Adrenal gland (tissue), 9 donors: ENCODE measurements at regions not wholly inside any gene's neighbourhood (a gene's known extent, or its start where the extent isn't known, plus 50 kb on each side); places are given as distances from the start of the nearest gene placed in this dataset.

ENCODE experiments used
- DNase-seq, 7 donors: peaks; one replicate each; pipeline ENCODE4 v3.0.0-alpha.2; 2019 to 2020
- H3K27ac ChIP-seq, 5 donors: fragments of 200-600 bp; sonication (generic) in 4 of 5; 1 replicate in 3 of 5; 2 replicates in 2 of 5; pipeline versions ENCODE4 v1.5.1 to v1.8.0; 2016 to 2020; ENCODE audit warnings: mild to moderate bottlenecking in 1 of 5
- H3K27me3 ChIP-seq: fragments of 200-600 bp; 2 replicates; pipeline ENCODE4 v1.8.0; 2021
- H3K36me3 ChIP-seq, 2 donors: fragments of 200-600 bp; replicated peaks in 1 of 2; 1 replicate in 1 of 2; 2 replicates in 1 of 2; pipeline versions ENCODE4 v1.5.1 to v1.8.0; 2018 to 2022
- H3K4me1 ChIP-seq, 2 donors: fragments of 200-600 bp; replicated peaks in 1 of 2; 1 replicate in 1 of 2; 2 replicates in 1 of 2; pipeline versions ENCODE4 v1.5.1 to v1.8.0; 2018 to 2021
- H3K4me3 ChIP-seq, 4 donors: fragments of 200-600 bp; sonication (generic) in 3 of 4; one replicate each; pipeline ENCODE4 v1.5.1; 2016 to 2018
- H3K9me3 ChIP-seq, 3 donors: fragments of 200-600 bp; sonication (generic) in 1 of 3; replicated peaks in 1 of 3; 1 replicate in 2 of 3; 2 replicates in 1 of 3; pipeline versions ENCODE4 v1.5.1 to v1.8.0; 2016 to 2021
- CTCF ChIP-seq, 6 experiments: fragments of 450-650 bp in 4 of 6; fragments of 200-600 bp in 2 of 6; sonication (generic) in 1 of 6; IDR thresholded peaks; 1 replicate in 5 of 6; 2 replicates in 1 of 6; pipeline versions ENCODE4 v1.5.1 to v1.8.0; 2016 to 2021; ENCODE audit warnings: antibody characterized with exemption in 6 of 6, mild to moderate bottlenecking in 2 of 6, moderate library complexity in 1 of 6
- POLR2A ChIP-seq, 2 donors: fragments of 450-650 bp; IDR thresholded peaks; one replicate each; pipeline ENCODE4 v1.6.1; 2017; ENCODE audit warnings: antibody characterized with exemption in 2 of 2, mild to moderate bottlenecking in 2 of 2, moderate library complexity in 1 of 2
- WGBS, 4 donors: extraction: QIAGEN DNeasy Blood & Tissue Kit in 2 of 4; methylation state at CpG; one replicate each; pipeline versions ENCODE4 v1.1.5 to v1.1.7; 2013 to 2017; 5-methylcytosine and 5-hydroxymethylcytosine counted together
- intact Hi-C, 2 donors: fragments of 100-400 bp; cut with DNase I; formaldehyde crosslinking; loops; one replicate each; pipeline versions ENCODE4 v1.14.1 to v1.15.0; 2022 to 2023
- donor health status: healthy with polysubstance abuse.
- donor health status: Bipolar disorder and iron deficiency.
- donor health status: DM: yes; HTN: yes; CAD: no.
- donor health status: DM: no; HTN: no; CAD: no.
- donor health status: DM: no; HTN: no; CAD: no.

- Histone ChIP-seq H3K27me3 (no peaks in the 10 kb centered on the region), H3K36me3 (no peaks in the 10 kb centered on the region), H3K4me1 (no peaks in the 10 kb centered on the region), H3K4me3 (no peak overlapping the region), H3K9me3 (no peaks in the 10 kb centered on the region), H3K27ac (no peak overlapping the region)
- 68 to 84% (median 77%) methylated on average over 5 of the region's 5 CpGs for WGBS, 4 donors
- intact Hi-C loops, result no loop called here
- TF ChIP-seq POLR2A (IDR thresholded peaks at IDR 0.05) (no peak), CTCF (IDR thresholded peaks at IDR 0.05) (no peak)
- DNase-seq, result no peak
Measured at GRCh38 chr14:34032720-34033119, 81.8 kb upstream of the EGLN3 start.

GRCh38 chr14:34030864-34031263 is 80.0 kb upstream of the EGLN3 start:
- intact Hi-C loops, result no loop called here
- WGBS, 4 donors, result 39 to 68% (median 59%) methylated on average over 1 of the region's 1 CpG

GRCh38 chr14:34029921-34030334 is 79.1 kb upstream of the EGLN3 start:
- H3K4me3 ChIP-seq, result no peak overlapping the region
- TF ChIP-seq CTCF (IDR thresholded peaks at IDR 0.05) (no peak), POLR2A (IDR thresholded peaks at IDR 0.05) (no peak)
- H3K27ac ChIP-seq, result no peak overlapping the region
- no peaks in the 10 kb centered on the region for H3K9me3 ChIP-seq
- peak in 2 of 7 donors; percentile 17 to 20 for DNase-seq
- 66 to 74% (median 72%) methylated on average over 3 to 6 of the region's 6 CpGs for WGBS, 4 donors
- H3K27me3 ChIP-seq, result no peaks in the 10 kb centered on the region
- no peaks in the 10 kb centered on the region for H3K36me3 ChIP-seq
- no peaks in the 10 kb centered on the region for H3K4me1 ChIP-seq
- intact Hi-C loops, result no loop called here

More at GRCh38 chr14:34030864-34031263, 80.0 kb upstream of the EGLN3 start:
- Histone ChIP-seq H3K9me3 (no peaks in the 10 kb centered on the region), H3K27ac (peak overlapping the region in 1 of 5 donors; percentile 52), H3K27me3 (no peaks in the 10 kb centered on the region), H3K4me3 (no peak overlapping the region), H3K36me3 (no peaks in the 10 kb centered on the region), H3K4me1 (no peaks in the 10 kb centered on the region)
- TF ChIP-seq CTCF (IDR thresholded peaks at IDR 0.05), result no peak
- no peak for TF ChIP-seq POLR2A (IDR thresholded peaks at IDR 0.05)
- DNase-seq, result peak in 2 of 7 donors; percentile 21 to 53

- TF ChIP-seq POLR2A (IDR thresholded peaks at IDR 0.05) (no peak), CTCF (IDR thresholded peaks at IDR 0.05) (no peak)
- Histone ChIP-seq H3K4me3 (no peak overlapping the region), H3K36me3 (no peaks in the 10 kb centered on the region), H3K9me3 (no peaks in the 10 kb centered on the region), H3K4me1 (no peaks in the 10 kb centered on the region), H3K27ac (no peak overlapping the region), H3K27me3 (no peaks in the 10 kb centered on the region)
- no peak for DNase-seq
- intact Hi-C loops, result no loop called here
- 69 to 90% (median 87%) methylated on average over 6 of the region's 6 CpGs for WGBS, 4 donors
Measured at GRCh38 chr14:34027990-34028495, 77.2 kb upstream of the EGLN3 start.
